Calu3 (cell line): ENCODE measurements at regions not wholly inside any gene's neighbourhood (a gene's known extent, or its start where the extent isn't known, plus 50 kb on each side); places are given as distances from the start of the nearest gene placed in this dataset.

Experiments
- BruUV-seq: library from RNA; stranded (reverse); fragments of 400-500 nt; replicated peaks from 2 replicates; lab custom pipeline; 2021; lab: Mats Ljungman, UMichigan
- CTCF ChIA-PET: fragments of 300-600 bp; sonication (Branson Sonifier 250); formaldehyde crosslinking; loops from one replicate; lab custom pipeline; 2022; ENCODE audit warnings: antibody characterized with exemption; lab: Charles Lee
- DNase-seq: peaks from one replicate; pipeline ENCODE4 v3.0.0; 2022
- H3K27ac Mint-ChIP-seq: one replicate; pipeline ENCODE4 v1.8.0; 2022; ENCODE audit warnings: mixed read lengths; ENCODE audit not compliant: unreplicated experiment
- H3K27me3 Mint-ChIP-seq: one replicate; pipeline ENCODE4 v1.8.0; 2022; ENCODE audit warnings: mixed read lengths; ENCODE audit not compliant: unreplicated experiment
- H3K36me3 Mint-ChIP-seq: one replicate; pipeline ENCODE4 v1.8.0; 2022; ENCODE audit warnings: mild to moderate bottlenecking, moderate library complexity, mixed read lengths; ENCODE audit not compliant: insufficient read depth, unreplicated experiment
- H3K4me1 Mint-ChIP-seq: one replicate; pipeline ENCODE4 v1.8.0; 2022; ENCODE audit warnings: mild to moderate bottlenecking, low read depth, mixed read lengths; ENCODE audit not compliant: unreplicated experiment
- H3K4me3 Mint-ChIP-seq: one replicate; pipeline ENCODE4 v1.8.0; 2022; ENCODE audit warnings: mild to moderate bottlenecking, low read depth, moderate library complexity, mixed read lengths; ENCODE audit not compliant: unreplicated experiment
- H3K9me3 Mint-ChIP-seq: one replicate; pipeline ENCODE4 v1.8.0; 2022; ENCODE audit warnings: low read depth, mixed read lengths; ENCODE audit not compliant: unreplicated experiment
- intact Hi-C: fragments of 100-400 bp; cut with micrococcal nuclease; formaldehyde crosslinking; loops from one replicate; pipeline ENCODE4 v1.10.0; 2022; ENCODE audit not compliant: unreplicated experiment
- TF ChIP-seq, protein P1 (sequence below): fragments of 200-600 bp; IDR thresholded peaks from one replicate; pipeline ENCODE4 v1.8.0; 2022; ENCODE audit warnings: antibody characterized with exemption; ENCODE audit not compliant: unreplicated experiment

DNA sequence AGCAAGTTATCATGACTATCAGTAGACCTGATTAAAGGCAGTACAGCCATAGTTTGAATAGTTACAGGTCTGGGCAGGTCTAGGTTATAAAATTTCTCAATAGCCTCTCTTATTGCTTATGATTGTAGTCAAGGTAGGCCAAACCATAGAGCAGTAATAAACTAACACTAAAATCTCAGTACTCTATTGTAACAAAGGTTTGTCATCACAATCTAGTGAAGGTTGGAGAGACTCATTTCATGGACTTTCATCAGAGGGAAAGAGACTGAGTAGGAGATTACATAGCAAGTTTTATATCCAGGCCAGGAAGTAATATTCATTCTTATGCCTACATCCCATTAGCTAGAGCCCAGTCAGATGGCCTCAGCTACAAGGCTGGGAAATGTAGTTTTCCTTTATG is 141.0 kb downstream of the ASB9 start:
- CTCF ChIA-PET = no interaction called here
- TF ChIP-seq, protein P1, sequence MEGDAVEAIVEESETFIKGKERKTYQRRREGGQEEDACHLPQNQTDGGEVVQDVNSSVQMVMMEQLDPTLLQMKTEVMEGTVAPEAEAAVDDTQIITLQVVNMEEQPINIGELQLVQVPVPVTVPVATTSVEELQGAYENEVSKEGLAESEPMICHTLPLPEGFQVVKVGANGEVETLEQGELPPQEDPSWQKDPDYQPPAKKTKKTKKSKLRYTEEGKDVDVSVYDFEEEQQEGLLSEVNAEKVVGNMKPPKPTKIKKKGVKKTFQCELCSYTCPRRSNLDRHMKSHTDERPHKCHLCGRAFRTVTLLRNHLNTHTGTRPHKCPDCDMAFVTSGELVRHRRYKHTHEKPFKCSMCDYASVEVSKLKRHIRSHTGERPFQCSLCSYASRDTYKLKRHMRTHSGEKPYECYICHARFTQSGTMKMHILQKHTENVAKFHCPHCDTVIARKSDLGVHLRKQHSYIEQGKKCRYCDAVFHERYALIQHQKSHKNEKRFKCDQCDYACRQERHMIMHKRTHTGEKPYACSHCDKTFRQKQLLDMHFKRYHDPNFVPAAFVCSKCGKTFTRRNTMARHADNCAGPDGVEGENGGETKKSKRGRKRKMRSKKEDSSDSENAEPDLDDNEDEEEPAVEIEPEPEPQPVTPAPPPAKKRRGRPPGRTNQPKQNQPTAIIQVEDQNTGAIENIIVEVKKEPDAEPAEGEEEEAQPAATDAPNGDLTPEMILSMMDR = no peak
- Mint-ChIP-seq H3K36me3 (no peaks in the 10 kb centered on the region), H3K4me1 (no peaks in the 10 kb centered on the region), H3K27me3 (no peaks in the 10 kb centered on the region), H3K27ac (no peak overlapping the region), H3K9me3 (no peaks in the 10 kb centered on the region), H3K4me3 (no peak overlapping the region)
- intact Hi-C loops = no loop called here
- DNase-seq = no peak
- BruUV-seq = no TSS peak

DNA sequence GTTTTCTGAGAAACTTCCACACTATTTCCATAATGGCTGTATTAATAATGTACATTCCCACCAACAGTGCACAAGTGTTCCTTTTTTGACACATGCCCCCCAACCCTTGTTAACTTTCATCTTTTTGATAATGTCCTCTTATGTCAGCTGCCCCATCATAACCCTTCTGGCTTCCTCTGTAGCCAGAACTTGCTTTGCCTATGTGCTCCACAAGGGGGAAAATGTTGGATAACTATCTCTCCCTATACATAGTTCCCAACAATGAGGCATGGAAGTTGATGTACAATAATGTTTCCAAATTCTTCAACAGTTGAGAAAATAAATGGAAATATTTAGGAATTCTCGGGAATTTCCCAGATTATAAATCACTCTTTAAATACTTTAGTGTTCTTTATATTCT is 142.9 kb downstream of the ASB9 start:
- DNase-seq = no peak
- CTCF ChIA-PET = no interaction called here
- Mint-ChIP-seq H3K4me1 (no peaks in the 10 kb centered on the region), H3K27me3 (no peaks in the 10 kb centered on the region), H3K27ac (no peak overlapping the region), H3K9me3 (no peaks in the 10 kb centered on the region), H3K4me3 (no peak overlapping the region), H3K36me3 (no peaks in the 10 kb centered on the region)
- BruUV-seq = no TSS peak
- TF ChIP-seq, protein P1 = no peak
- intact Hi-C loops = no loop called here

DNA sequence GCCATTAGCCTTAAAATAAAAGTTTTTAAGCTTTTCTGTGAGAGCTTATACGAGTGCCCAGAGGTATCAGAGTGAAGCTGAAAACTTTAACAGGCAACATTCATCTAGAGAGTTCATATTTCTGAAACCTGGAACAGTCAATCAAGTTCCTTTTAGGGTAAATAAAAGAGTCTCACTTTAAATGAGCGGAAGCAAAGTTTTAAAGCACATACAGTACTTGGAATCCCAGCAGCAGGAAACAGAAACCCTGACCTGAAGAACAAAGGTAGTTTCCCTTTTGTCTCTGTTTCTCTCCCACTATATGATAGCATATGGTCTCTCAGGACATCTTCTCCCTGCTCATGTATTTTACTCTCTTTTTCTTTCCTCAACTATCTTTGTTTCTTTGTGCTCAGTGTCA is 153.0 kb downstream of the ASB9 start:
- Mint-ChIP-seq H3K27me3 (no peaks in the 10 kb centered on the region), H3K27ac (no peak overlapping the region), H3K4me1 (no peaks in the 10 kb centered on the region), H3K36me3 (no peaks in the 10 kb centered on the region), H3K9me3 (no peaks in the 10 kb centered on the region), H3K4me3 (no peak overlapping the region)
- intact Hi-C loops = no loop called here
- CTCF ChIA-PET = no interaction called here
- TF ChIP-seq, protein P1 = no peak
- DNase-seq = no peak
- BruUV-seq = no TSS peak

DNA sequence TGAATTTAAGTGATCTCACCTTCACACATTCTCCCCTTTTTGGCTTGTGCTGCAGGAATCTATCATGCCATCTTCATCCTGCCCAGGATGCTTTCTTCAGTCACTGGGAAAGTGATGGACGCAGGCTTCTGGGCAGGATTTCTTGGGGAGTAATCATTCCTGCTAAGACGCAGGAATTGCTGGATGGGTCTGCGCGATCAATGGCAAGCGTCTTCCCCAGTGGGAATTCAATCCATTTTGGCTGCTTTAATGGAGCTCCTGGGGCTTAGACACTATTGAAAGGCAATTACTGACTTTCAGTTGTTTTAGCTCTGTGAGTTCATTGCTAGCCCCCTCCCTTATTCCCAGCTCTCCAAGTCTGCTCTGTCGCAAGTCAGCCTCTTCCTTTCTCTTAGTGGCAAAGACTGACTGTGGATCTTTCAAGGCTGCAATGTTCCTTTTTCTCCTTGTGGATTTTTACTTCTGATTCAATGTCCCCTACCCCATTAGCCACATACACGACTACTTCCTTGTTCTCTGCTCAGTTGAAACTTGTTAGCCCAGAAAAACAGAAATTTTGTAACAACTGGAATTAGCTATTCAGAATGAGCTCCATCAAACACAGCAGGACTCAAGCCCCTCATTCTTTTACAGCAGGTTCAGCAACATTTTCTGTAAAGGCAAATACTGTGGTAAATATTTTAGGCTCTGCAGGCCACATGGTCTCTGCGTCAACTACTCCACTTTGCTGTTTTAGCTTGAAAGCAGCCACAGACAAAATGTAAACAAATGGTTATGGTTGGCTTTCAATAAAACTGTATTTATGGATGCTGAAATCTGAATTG is 154.9 kb downstream of the ASB9 start:
- H3K27ac Mint-ChIP-seq = no peak overlapping the region
- H3K4me1 Mint-ChIP-seq = no peaks in the 10 kb centered on the region
- CTCF ChIA-PET = interaction anchor here (0.6 to 1.6 kb wide), 2 partner anchors 29 to 44 kb away, joined by 3 to 4 read pairs; no protein-coding TSS in a partner anchor
- H3K4me3 Mint-ChIP-seq = no peak overlapping the region
- DNase-seq = no peak
- no TSS peak for BruUV-seq
- intact Hi-C loops = no loop called here
- TF ChIP-seq, protein P1 = no peak
- H3K36me3 Mint-ChIP-seq = no peaks in the 10 kb centered on the region
- no peaks in the 10 kb centered on the region for H3K27me3 Mint-ChIP-seq
- no peaks in the 10 kb centered on the region for H3K9me3 Mint-ChIP-seq
